ENCODE measurements at regions not wholly inside any gene's neighbourhood (a gene's known extent, or its start where the extent isn't known, plus 50 kb on each side); places are given as distances from the start of the nearest gene placed in this dataset.

GRCh38 chr17:5793899-5794298, 209.6 kb upstream of the NLRP1 start:
- TF ChIP-seq, protein P1, sequence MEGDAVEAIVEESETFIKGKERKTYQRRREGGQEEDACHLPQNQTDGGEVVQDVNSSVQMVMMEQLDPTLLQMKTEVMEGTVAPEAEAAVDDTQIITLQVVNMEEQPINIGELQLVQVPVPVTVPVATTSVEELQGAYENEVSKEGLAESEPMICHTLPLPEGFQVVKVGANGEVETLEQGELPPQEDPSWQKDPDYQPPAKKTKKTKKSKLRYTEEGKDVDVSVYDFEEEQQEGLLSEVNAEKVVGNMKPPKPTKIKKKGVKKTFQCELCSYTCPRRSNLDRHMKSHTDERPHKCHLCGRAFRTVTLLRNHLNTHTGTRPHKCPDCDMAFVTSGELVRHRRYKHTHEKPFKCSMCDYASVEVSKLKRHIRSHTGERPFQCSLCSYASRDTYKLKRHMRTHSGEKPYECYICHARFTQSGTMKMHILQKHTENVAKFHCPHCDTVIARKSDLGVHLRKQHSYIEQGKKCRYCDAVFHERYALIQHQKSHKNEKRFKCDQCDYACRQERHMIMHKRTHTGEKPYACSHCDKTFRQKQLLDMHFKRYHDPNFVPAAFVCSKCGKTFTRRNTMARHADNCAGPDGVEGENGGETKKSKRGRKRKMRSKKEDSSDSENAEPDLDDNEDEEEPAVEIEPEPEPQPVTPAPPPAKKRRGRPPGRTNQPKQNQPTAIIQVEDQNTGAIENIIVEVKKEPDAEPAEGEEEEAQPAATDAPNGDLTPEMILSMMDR (IDR thresholded peaks at IDR 0.05) = no peak
- no peak for TF ChIP-seq POLR2A (IDR thresholded peaks at IDR 0.05)
- TF ChIP-seq POLR2AphosphoS5 (IDR thresholded peaks at IDR 0.05) = no peak
- H3K27ac ChIP-seq = no peak overlapping the region
- H3K36me3 ChIP-seq = no peaks in the 10 kb centered on the region
- no peaks in the 10 kb centered on the region for H3K27me3 ChIP-seq (replicated peaks; ENCODE audit: insufficient read depth)
- no peaks in the 10 kb centered on the region for H3K9me3 ChIP-seq
- no peak overlapping the region for H3K4me3 ChIP-seq
- WGBS = 50% methylated on average over 2 of the region's 2 CpGs
- H3K4me1 ChIP-seq (replicated peaks) = no peaks in the 10 kb centered on the region
- intact Hi-C loops (cut with DNase I) = no loop called here
- DNase-seq (ENCODE audit: low spot score) = no peak

- Histone ChIP-seq H3K4me1 (replicated peaks) (no peaks in the 10 kb centered on the region), H3K36me3 (no peaks in the 10 kb centered on the region), H3K9me3 (no peaks in the 10 kb centered on the region), H3K27me3 (replicated peaks; ENCODE audit: insufficient read depth) (no peaks in the 10 kb centered on the region), H3K4me3 (no peak overlapping the region), H3K27ac (no peak overlapping the region)
- intact Hi-C loops (cut with DNase I) = no loop called here
- TF ChIP-seq POLR2A (IDR thresholded peaks at IDR 0.05) = no peak
- no peak for TF ChIP-seq POLR2AphosphoS5 (IDR thresholded peaks at IDR 0.05)
- TF ChIP-seq, protein P1 (IDR thresholded peaks at IDR 0.05) = no peak
- WGBS = 82% methylated on average over 7 of the region's 7 CpGs
- DNase-seq (ENCODE audit: low spot score) = no peak
Measured at GRCh38 chr17:5794385-5794784, 210.1 kb upstream of the NLRP1 start.

DNA sequence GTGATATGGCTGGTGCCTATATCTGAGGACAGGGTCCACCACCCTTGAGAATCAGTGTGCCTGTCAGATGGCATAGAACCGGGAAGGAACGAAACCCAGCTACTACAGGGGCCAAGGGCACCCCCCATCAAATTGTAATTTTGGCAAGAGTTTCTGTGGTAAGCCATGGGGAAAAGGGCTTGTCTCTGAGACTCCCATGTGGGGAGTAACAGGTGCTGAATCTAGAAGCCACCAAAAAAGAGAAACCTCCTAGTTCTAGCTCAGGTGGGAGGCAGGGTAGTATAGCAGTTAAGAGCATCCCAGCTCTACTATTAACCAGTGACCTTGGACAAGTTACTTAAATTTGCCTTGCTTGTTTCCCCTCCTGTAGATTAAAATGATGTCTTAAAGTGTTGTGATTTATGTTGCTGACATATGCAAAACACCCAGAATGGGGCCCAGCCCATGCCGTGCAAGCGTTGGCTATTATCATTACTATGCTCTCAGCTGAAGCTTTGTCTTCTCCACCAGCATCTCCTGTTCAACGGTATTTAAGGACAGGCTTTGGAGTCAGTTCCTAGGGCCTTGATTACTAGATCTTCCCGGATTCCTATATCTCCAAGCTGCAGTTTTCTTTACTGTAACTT, 210.7 kb upstream of the NLRP1 start:
- no peaks in the 10 kb centered on the region for H3K4me1 ChIP-seq (replicated peaks)
- no peaks in the 10 kb centered on the region for H3K36me3 ChIP-seq
- TF ChIP-seq POLR2AphosphoS5 (IDR thresholded peaks at IDR 0.05) = no peak
- no peaks in the 10 kb centered on the region for H3K27me3 ChIP-seq (replicated peaks; ENCODE audit: insufficient read depth)
- H3K27ac ChIP-seq = no peak overlapping the region
- H3K4me3 ChIP-seq = no peak overlapping the region
- no peaks in the 10 kb centered on the region for H3K9me3 ChIP-seq
- 74% methylated on average over 6 of the region's 6 CpGs for WGBS
- DNase-seq (ENCODE audit: low spot score) = no peak
- intact Hi-C loops (cut with DNase I) = no loop called here

DNA sequence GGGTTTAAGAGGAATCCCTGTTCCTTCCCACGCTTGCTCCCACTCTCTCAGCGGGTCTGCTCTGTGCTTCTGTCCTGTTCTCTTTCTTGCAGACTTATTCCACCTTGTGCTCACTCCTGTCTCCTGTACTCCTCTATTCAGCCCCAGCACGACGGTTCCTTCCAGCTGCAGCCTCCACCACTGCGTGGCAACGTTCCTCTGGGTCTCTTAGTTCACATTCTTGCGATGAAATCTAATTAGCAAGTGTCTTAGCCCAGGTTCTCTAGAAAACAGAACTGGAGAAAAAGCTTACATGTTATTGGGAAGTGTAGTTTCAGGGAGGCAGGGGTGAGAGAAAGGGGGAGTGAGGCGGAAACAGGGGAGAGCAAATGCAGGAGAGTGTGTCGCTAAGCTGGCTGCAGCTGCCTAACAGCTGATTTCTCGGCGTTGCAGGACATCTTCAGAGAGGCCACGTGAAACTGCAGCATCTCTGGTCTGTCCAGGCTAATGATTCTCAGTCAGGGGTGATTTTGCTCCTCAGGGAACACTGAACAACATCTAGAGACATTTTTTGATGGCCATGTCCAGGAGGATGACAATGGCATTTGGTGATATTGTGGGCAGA, 213.2 kb upstream of the NLRP1 start:
- no peak for DNase-seq (ENCODE audit: low spot score)
- Histone ChIP-seq H3K4me1 (replicated peaks) (no peaks in the 10 kb centered on the region), H3K36me3 (no peaks in the 10 kb centered on the region), H3K9me3 (no peaks in the 10 kb centered on the region), H3K4me3 (no peak overlapping the region), H3K27ac (no peak overlapping the region), H3K27me3 (replicated peaks; ENCODE audit: insufficient read depth) (no peaks in the 10 kb centered on the region)
- 43% methylated on average over 12 of the region's 12 CpGs for WGBS
- TF ChIP-seq, protein P1 (IDR thresholded peaks at IDR 0.05) = no peak
- TF ChIP-seq POLR2A (IDR thresholded peaks at IDR 0.05) (no peak), POLR2AphosphoS5 (IDR thresholded peaks at IDR 0.05) (no peak)
- intact Hi-C loops (cut with DNase I) = no loop called here

DNA sequence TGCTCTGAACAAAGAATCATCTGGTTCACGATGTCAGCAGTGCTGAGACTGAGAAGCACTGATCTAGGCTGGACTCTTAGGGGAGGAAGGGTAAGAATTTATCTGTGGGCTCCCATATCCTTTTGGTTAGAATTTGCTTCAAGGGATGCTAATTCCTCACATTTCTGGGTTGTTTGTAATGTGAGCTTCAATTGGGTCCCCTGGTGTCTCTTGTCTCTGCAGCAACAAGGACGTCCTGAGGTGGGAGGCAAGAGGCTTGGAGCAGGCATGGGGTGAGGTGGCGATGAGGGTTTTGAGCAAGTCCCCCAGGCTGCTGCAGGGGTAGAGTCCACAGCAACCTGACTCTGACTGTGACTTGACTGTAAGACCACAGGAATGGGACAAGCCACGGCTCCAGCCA, 213.8 kb upstream of the NLRP1 start:
- intact Hi-C loops (cut with DNase I) = no loop called here
- no peaks in the 10 kb centered on the region for H3K9me3 ChIP-seq
- no peaks in the 10 kb centered on the region for H3K27me3 ChIP-seq (replicated peaks; ENCODE audit: insufficient read depth)
- DNase-seq (ENCODE audit: low spot score) = no peak
- WGBS = 61% methylated on average over 4 of the region's 4 CpGs
- H3K4me1 ChIP-seq (replicated peaks) = no peaks in the 10 kb centered on the region
- TF ChIP-seq POLR2AphosphoS5 (IDR thresholded peaks at IDR 0.05) = no peak
- TF ChIP-seq, protein P1 (IDR thresholded peaks at IDR 0.05) = no peak
- no peak for TF ChIP-seq POLR2A (IDR thresholded peaks at IDR 0.05)
- H3K4me3 ChIP-seq = no peak overlapping the region
- H3K27ac ChIP-seq = no peak overlapping the region
- no peaks in the 10 kb centered on the region for H3K36me3 ChIP-seq

All from prostate gland (tissue), 2 donors.